C4-2B (cell line): ENCODE measurements at regions not wholly inside any gene's neighbourhood (a gene's known extent, or its start where the extent isn't known, plus 50 kb on each side); places are given as distances from the start of the nearest gene placed in this dataset.

ENCODE experiments used
- ZFX ChIP-seq: fragments of 450-650 bp; IDR thresholded peaks from 2 replicates; pipeline ENCODE4 v1.6.1; 2017
- TF ChIP-seq, protein P1 (sequence below): fragments of 450-650 bp; conservative IDR thresholded peaks from 2 replicates; pipeline ENCODE4 v1.5.1; 2017; ENCODE audit warnings: mild to moderate bottlenecking

DNA sequence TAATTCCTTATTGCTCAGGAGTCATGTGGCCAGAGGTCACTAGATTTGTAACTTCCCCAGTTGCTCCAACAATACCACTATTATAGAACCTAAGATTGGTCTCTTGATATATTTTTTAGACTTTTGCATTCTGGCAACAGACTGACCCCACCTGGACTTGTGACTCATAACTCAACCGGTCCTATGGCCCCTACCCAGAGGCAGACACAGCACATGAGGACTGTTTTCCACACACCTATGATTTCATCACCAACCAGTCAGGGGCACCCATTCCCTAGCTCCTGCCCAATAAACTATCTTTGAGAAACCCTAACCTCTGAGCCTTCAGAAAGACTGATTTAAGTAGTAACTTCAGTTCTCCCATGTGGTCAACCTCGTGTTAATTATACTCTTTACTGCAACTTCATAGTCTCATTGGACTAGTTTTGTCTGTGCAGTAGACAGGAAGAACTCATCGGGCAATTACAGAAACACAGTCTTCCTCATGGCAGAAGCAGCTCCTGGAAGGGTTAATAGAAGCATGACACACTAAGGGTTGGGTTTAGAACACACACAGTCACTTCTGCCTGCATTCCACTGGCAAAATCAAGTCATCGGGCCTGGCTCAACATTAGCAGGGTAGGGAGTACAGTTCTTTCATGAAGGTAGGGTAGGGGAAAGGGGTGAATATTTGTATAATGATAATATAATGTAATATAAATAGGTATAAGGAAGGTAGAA lies 251.8 kb downstream of the UQCRFS1 start:
- TF ChIP-seq, protein P1, sequence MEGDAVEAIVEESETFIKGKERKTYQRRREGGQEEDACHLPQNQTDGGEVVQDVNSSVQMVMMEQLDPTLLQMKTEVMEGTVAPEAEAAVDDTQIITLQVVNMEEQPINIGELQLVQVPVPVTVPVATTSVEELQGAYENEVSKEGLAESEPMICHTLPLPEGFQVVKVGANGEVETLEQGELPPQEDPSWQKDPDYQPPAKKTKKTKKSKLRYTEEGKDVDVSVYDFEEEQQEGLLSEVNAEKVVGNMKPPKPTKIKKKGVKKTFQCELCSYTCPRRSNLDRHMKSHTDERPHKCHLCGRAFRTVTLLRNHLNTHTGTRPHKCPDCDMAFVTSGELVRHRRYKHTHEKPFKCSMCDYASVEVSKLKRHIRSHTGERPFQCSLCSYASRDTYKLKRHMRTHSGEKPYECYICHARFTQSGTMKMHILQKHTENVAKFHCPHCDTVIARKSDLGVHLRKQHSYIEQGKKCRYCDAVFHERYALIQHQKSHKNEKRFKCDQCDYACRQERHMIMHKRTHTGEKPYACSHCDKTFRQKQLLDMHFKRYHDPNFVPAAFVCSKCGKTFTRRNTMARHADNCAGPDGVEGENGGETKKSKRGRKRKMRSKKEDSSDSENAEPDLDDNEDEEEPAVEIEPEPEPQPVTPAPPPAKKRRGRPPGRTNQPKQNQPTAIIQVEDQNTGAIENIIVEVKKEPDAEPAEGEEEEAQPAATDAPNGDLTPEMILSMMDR = no peak
- TF ChIP-seq ZFX = no peak
